K562 (cell line): ENCODE measurements at regions not wholly inside any gene's neighbourhood (a gene's known extent, or its start where the extent isn't known, plus 50 kb on each side); places are given as distances from the start of the nearest gene placed in this dataset.
A peak's percentile ranks its signal among the peaks of the same experiment; 100 is the strongest.

ENCODE experiments used
- BRD4 ChIP-seq: fragments of 200-600 bp; sonication (generic); IDR thresholded peaks from 2 replicates; pipeline ENCODE4 v1.6.1; 2017; ENCODE audit warnings: inconsistent platforms
- FOSL1 ChIP-seq: fragments of 200-800 bp; sonication (Bioruptor generic); conservative IDR thresholded peaks from 2 replicates; pipeline ENCODE4 v1.6.1; 2016; ENCODE audit warnings: missing genetic modification characterization, missing compliant biosample characterization
- HNRNPH1 ChIP-seq: fragments of 200-400 bp; formaldehyde crosslinking; optimal IDR thresholded peaks from 2 replicates; pipeline ENCODE3; 2017; ENCODE audit warnings: low read depth, mild to moderate bottlenecking, low read length, moderate library complexity
- KLF16 ChIP-seq: IDR thresholded peaks from 2 replicates; pipeline ENCODE4 v1.6.1; 2016; ENCODE audit warnings: antibody characterized with exemption
- KLF6 ChIP-seq: fragments of 250-450 bp; sonication (Bioruptor Pico); IDR thresholded peaks from 2 replicates; pipeline ENCODE4 v1.4.0; 2020; ENCODE audit warnings: mild to moderate bottlenecking, moderate library complexity, borderline replicate concordance
- MAFG ChIP-seq: fragments of 450-650 bp; conservative IDR thresholded peaks from 2 replicates; pipeline ENCODE4 v1.6.1; 2016; ENCODE audit warnings: missing genetic modification characterization, missing compliant biosample characterization
- RFX5 ChIP-seq: IDR thresholded peaks from 2 replicates; pipeline ENCODE4 v1.6.1; 2011; ENCODE audit warnings: low read depth, mild to moderate bottlenecking, improper control_type of control experiment, low read length
- SMC3 ChIP-seq: conservative IDR thresholded peaks from 2 replicates; pipeline ENCODE4 v1.6.1; 2011; ENCODE audit warnings: low read depth, low read length, improper control_type of control experiment; ENCODE audit not compliant: insufficient read depth
- SREBF2 ChIP-seq: sonication (generic); formaldehyde crosslinking; IDR thresholded peaks from 2 replicates; pipeline ENCODE4 v1.4.0; 2020; ENCODE audit warnings: mild to moderate bottlenecking, missing genetic modification reagents
- ZC3H8 ChIP-seq: fragments of 450-650 bp; IDR thresholded peaks from 2 replicates; pipeline ENCODE4 v1.6.1; 2017
- TF ChIP-seq, protein P1 (sequence below), 3 experiments: IDR thresholded peaks in 2 of 3; conservative IDR thresholded peaks in 1 of 3; 2 replicates each; pipeline ENCODE4 v1.5.1; 2011 to 2012; ENCODE audit warnings: low read length in 3 of 3, mild to moderate bottlenecking in 3 of 3, control low read depth in 2 of 3, improper control_type of control experiment in 1 of 3, inconsistent platforms in 1 of 3, low read depth in 1 of 3, mixed read lengths in 1 of 3, moderate library complexity in 1 of 3; ENCODE audit not compliant: insufficient read depth in 2 of 3
- TF ChIP-seq, protein P2 (sequence below): IDR thresholded peaks from 2 replicates; pipeline ENCODE4 v1.6.1; 2014; ENCODE audit warnings: antibody characterized with exemption

DNA sequence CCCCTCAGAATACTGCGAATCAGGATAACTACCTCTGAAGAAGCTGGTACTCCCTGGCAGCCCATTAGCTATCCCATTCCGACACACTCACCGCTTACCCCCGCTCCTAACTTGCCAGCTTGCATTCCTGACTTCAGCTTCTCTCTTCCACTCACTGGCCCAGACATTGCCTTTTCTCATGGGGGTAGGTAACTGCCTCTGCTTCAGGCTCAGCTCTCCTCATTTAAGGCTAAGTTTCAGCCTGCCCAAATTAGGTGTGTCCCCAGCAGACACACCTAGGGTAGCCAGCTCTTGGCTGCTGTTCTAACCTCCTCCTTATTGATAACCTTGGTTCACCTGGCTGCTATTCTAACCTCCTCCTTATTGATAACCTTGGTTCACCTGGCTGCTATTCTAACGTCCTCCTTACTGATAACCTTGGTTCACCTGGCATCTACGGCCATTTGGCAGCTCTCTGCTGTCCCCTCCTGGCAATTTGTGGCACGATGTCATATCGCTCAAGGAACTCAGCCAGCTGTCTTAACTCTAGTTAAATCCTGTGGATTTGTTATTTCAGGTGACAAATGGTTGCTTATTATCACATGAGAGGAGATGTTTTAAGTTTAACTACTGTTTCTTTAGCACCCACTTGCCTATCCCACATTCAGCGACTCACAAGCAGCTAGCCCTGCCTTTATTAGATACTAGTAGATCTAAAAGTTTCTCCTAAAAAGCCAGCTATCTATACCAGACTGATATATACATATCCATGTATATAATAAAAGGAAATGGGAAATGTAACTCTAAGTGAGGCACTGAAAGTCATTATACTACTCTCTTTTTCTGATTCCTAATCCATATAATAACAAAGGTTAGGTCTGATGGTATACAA lies 106.5 kb upstream of the ACP3 start (continued):
- TF ChIP-seq, protein P1, sequence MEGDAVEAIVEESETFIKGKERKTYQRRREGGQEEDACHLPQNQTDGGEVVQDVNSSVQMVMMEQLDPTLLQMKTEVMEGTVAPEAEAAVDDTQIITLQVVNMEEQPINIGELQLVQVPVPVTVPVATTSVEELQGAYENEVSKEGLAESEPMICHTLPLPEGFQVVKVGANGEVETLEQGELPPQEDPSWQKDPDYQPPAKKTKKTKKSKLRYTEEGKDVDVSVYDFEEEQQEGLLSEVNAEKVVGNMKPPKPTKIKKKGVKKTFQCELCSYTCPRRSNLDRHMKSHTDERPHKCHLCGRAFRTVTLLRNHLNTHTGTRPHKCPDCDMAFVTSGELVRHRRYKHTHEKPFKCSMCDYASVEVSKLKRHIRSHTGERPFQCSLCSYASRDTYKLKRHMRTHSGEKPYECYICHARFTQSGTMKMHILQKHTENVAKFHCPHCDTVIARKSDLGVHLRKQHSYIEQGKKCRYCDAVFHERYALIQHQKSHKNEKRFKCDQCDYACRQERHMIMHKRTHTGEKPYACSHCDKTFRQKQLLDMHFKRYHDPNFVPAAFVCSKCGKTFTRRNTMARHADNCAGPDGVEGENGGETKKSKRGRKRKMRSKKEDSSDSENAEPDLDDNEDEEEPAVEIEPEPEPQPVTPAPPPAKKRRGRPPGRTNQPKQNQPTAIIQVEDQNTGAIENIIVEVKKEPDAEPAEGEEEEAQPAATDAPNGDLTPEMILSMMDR (IDR thresholded peaks at IDR 0.05 in 2 of 3, conservative IDR thresholded peaks at IDR 0.05 in 1 of 3; ENCODE audit: insufficient read depth in 2 of 3, low read depth in 1 of 3, low read length in 3 of 3) = peak; percentile 31 to 50 (median 37)
- TF ChIP-seq ZC3H8 = no peak
- TF ChIP-seq BRD4 = no peak
- TF ChIP-seq, protein P2, sequence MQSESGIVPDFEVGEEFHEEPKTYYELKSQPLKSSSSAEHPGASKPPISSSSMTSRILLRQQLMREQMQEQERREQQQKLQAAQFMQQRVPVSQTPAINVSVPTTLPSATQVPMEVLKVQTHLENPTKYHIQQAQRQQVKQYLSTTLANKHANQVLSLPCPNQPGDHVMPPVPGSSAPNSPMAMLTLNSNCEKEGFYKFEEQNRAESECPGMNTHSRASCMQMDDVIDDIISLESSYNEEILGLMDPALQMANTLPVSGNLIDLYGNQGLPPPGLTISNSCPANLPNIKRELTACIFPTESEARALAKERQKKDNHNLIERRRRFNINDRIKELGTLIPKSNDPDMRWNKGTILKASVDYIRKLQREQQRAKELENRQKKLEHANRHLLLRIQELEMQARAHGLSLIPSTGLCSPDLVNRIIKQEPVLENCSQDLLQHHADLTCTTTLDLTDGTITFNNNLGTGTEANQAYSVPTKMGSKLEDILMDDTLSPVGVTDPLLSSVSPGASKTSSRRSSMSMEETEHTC = no peak
- 0 out of 2 replicates have a peak, but pooled peaks have one; percentile 6 for TF ChIP-seq SMC3
- TF ChIP-seq KLF16 = no peak
- TF ChIP-seq RFX5 = no peak
- no peak for TF ChIP-seq SREBF2 (CRISPR knock-in tag)
- no peak for TF ChIP-seq FOSL1 (tag)
- no peak for TF ChIP-seq KLF6 (CRISPR knock-in tag)
- no peak for TF ChIP-seq MAFG
- no peak for TF ChIP-seq HNRNPH1
- TF ChIP-seq, all 486 proteins: peak for 3
